Keratinocyte (primary cell): ENCODE measurements at regions not wholly inside any gene's neighbourhood (a gene's known extent, or its start where the extent isn't known, plus 50 kb on each side); places are given as distances from the start of the nearest gene placed in this dataset.

Experiments used
- DNase-seq: peaks from one replicate; pipeline ENCODE4 v3.0.0-alpha.2; 2011; ENCODE audit warnings: low read depth, missing footprints, low spot score
- FAIRE-seq: peaks from 2 replicates; lab custom pipeline; 2011; peaks lifted over from hg19 to GRCh38; lab: Jason Lieb, UNC
- H2AFZ ChIP-seq: 2 replicates; pipeline ENCODE4 v1.6.0; 2012; ENCODE audit warnings: low read length, control low read depth, inconsistent platforms; ENCODE audit not compliant: control insufficient read depth
- H3K27ac ChIP-seq: 2 replicates; pipeline ENCODE4 v1.5.1; 2011; ENCODE audit warnings: low read length; ENCODE audit not compliant: control insufficient read depth, insufficient read depth
- H3K27me3 ChIP-seq: 3 replicates; pipeline ENCODE4 v1.6.0; 2011; ENCODE audit warnings: low read length; ENCODE audit not compliant: control insufficient read depth, insufficient read depth; ENCODE audit errors: extremely low read depth
- H3K36me3 ChIP-seq, 2 experiments: 2 replicates in 1 of 2; 3 replicates in 1 of 2; pipeline ENCODE4 v1.5.1; 2011; ENCODE audit warnings: low read length in 2 of 2, mild to moderate bottlenecking in 1 of 2; ENCODE audit not compliant: control insufficient read depth in 2 of 2, insufficient read depth in 2 of 2; ENCODE audit errors: extremely low read depth in 1 of 2
- H3K4me1 ChIP-seq: 3 replicates; pipeline ENCODE4 v1.5.1; 2011; ENCODE audit warnings: low read length; ENCODE audit not compliant: control insufficient read depth, insufficient read depth; ENCODE audit errors: extremely low read depth
- H3K4me2 ChIP-seq: 3 replicates; pipeline ENCODE4 v1.6.0; 2011; ENCODE audit warnings: low read depth, low read length; ENCODE audit not compliant: control insufficient read depth, insufficient read depth; ENCODE audit errors: extremely low read depth
- H3K4me3 ChIP-seq, 3 experiments: fragments of 200-600 bp in 1 of 3; sonication (generic) in 1 of 3; 2 replicates in 2 of 3; 3 replicates in 1 of 3; pipeline ENCODE4 v1.5.1; 2011 to 2016; ENCODE audit warnings: low read length in 3 of 3, mild to moderate bottlenecking in 3 of 3, control low read depth in 2 of 3, inconsistent platforms in 1 of 3, low read depth in 1 of 3, mixed read lengths in 1 of 3, mixed run types in 1 of 3, moderate library complexity in 1 of 3; ENCODE audit not compliant: control insufficient read depth in 2 of 3, insufficient read depth in 2 of 3; ENCODE audit errors: extremely low read depth in 1 of 3
- H3K79me2 ChIP-seq: 2 replicates; pipeline ENCODE4 v1.6.0; 2012; ENCODE audit warnings: low read length; ENCODE audit not compliant: control insufficient read depth, insufficient read depth
- H3K9ac ChIP-seq: 3 replicates; pipeline ENCODE4 v1.6.0; 2011; ENCODE audit warnings: low read length; ENCODE audit not compliant: control insufficient read depth, insufficient read depth; ENCODE audit errors: extremely low read depth
- H3K9me1 ChIP-seq: 3 replicates; pipeline ENCODE4 v1.6.0; 2011; ENCODE audit warnings: low read length; ENCODE audit not compliant: control insufficient read depth, insufficient read depth; ENCODE audit errors: extremely low read depth
- H3K9me3 ChIP-seq: 2 replicates; pipeline ENCODE4 v1.5.1; 2012; ENCODE audit warnings: low read depth, low read length; ENCODE audit not compliant: control insufficient read depth
- H4K20me1 ChIP-seq: 3 replicates; pipeline ENCODE4 v1.6.0; 2011; ENCODE audit warnings: low read length; ENCODE audit not compliant: control insufficient read depth, insufficient read depth; ENCODE audit errors: extremely low read depth
- EZH2 ChIP-seq: IDR thresholded peaks from one replicate; pipeline ENCODE4 v1.6.1; 2012; ENCODE audit warnings: inconsistent platforms, mild to moderate bottlenecking, low read length, moderate library complexity
- dilution Hi-C: fragments of 300-500 bp; cut with MboI; formaldehyde crosslinking; loops from one replicate; pipeline ENCODE4 v1.7.0; 2020; ENCODE audit warnings: low sequenced_read_pairs; ENCODE audit not compliant: extremely low pct_ligation_motif_present
- TF ChIP-seq, protein P1 (sequence below), 3 experiments: IDR thresholded peaks in 1 of 3; conservative IDR thresholded peaks in 1 of 3; optimal IDR thresholded peaks in 1 of 3; 2 replicates in 2 of 3; 3 replicates in 1 of 3; pipeline versions ENCODE3 to v1.5.1; 2011; ENCODE audit warnings: low read length in 3 of 3, mild to moderate bottlenecking in 3 of 3, moderate library complexity in 2 of 3, control low read depth in 1 of 3, inconsistent platforms in 1 of 3; ENCODE audit not compliant: insufficient read depth in 2 of 3; ENCODE audit errors: extremely low read depth in 1 of 3

DNA sequence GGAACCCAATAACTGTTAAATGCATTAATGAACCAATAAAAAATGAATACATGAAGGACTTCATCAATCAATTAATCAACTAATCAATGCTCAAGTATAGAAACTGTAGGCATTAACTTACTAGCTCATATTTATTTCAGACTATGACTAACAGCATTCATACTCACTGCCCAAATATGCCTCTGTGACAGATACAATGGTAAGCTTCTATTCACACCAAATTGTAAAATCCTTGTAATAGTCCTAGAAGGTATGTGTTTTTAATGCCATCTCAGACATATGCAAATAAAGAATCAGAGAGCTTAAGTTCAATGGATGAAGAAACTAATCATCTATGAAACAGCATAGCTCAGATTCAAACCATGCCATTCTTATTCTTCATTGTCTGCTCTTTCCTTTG, 1253.6 kb upstream of the TENM4 start:
- dilution Hi-C loops: no loop called here
- H3K79me2 ChIP-seq: no peaks in the 10 kb centered on the region
- no peak overlapping the region for H3K4me3 ChIP-seq
- no peak overlapping the region for H3K9ac ChIP-seq
- no peaks in the 10 kb centered on the region for H3K9me1 ChIP-seq
- H4K20me1 ChIP-seq: no peaks in the 10 kb centered on the region
- H2AFZ ChIP-seq: no peak overlapping the region
- no peaks in the 10 kb centered on the region for H3K36me3 ChIP-seq
- peaks cover 16% of the 10 kb centered on the region for H3K4me1 ChIP-seq
- H3K4me2 ChIP-seq: no peak overlapping the region
- no peak for FAIRE-seq
- DNase-seq: no peak
- no peaks in the 10 kb centered on the region for H3K27me3 ChIP-seq
- TF ChIP-seq, protein P1, sequence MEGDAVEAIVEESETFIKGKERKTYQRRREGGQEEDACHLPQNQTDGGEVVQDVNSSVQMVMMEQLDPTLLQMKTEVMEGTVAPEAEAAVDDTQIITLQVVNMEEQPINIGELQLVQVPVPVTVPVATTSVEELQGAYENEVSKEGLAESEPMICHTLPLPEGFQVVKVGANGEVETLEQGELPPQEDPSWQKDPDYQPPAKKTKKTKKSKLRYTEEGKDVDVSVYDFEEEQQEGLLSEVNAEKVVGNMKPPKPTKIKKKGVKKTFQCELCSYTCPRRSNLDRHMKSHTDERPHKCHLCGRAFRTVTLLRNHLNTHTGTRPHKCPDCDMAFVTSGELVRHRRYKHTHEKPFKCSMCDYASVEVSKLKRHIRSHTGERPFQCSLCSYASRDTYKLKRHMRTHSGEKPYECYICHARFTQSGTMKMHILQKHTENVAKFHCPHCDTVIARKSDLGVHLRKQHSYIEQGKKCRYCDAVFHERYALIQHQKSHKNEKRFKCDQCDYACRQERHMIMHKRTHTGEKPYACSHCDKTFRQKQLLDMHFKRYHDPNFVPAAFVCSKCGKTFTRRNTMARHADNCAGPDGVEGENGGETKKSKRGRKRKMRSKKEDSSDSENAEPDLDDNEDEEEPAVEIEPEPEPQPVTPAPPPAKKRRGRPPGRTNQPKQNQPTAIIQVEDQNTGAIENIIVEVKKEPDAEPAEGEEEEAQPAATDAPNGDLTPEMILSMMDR (optimal IDR thresholded peaks at IDR 0.05 in 1 of 3, IDR thresholded peaks at IDR 0.05 in 1 of 3, conservative IDR thresholded peaks at IDR 0.05 in 1 of 3; ENCODE audit: extremely low read depth in 1 of 3, insufficient read depth in 2 of 3, low read length in 3 of 3): no peak
- TF ChIP-seq EZH2: no peak
- H3K9me3 ChIP-seq: no peaks in the 10 kb centered on the region
- no peak overlapping the region for H3K27ac ChIP-seq

DNA sequence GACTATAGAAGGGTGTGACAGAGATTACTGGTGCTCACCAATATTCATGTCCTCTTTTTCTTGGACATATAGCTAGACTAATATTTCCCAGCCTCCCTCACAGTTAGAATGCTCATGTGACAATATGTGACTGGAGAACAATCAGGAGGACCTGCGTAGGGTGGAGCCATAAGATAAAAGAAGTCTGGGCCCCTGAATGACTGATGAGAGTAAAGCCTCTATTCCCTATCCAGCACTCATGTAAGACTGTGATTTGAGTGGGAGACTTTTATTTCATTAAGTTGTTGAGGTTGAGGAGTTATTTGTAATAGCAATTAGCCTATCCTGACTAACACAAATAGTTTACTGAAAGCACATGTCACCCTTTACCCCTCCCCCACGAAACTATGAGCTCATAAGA, 1247.1 kb upstream of the TENM4 start:
- no peaks in the 10 kb centered on the region for H3K36me3 ChIP-seq
- no peak overlapping the region for H3K27ac ChIP-seq
- H3K9ac ChIP-seq: no peak overlapping the region
- H3K27me3 ChIP-seq: no peaks in the 10 kb centered on the region
- H3K4me3 ChIP-seq: no peak overlapping the region
- no peak overlapping the region for H2AFZ ChIP-seq
- dilution Hi-C loops: no loop called here
- FAIRE-seq (no peak), DNase-seq (no peak)
- no peak overlapping the region for H3K4me2 ChIP-seq
- H4K20me1 ChIP-seq: no peaks in the 10 kb centered on the region
- TF ChIP-seq, protein P1 (optimal IDR thresholded peaks at IDR 0.05 in 1 of 3, IDR thresholded peaks at IDR 0.05 in 1 of 3, conservative IDR thresholded peaks at IDR 0.05 in 1 of 3; ENCODE audit: extremely low read depth in 1 of 3, insufficient read depth in 2 of 3, low read length in 3 of 3): no peak
- TF ChIP-seq EZH2: no peak
- no peaks in the 10 kb centered on the region for H3K9me1 ChIP-seq
- no peaks in the 10 kb centered on the region for H3K4me1 ChIP-seq
- H3K79me2 ChIP-seq: no peaks in the 10 kb centered on the region
- H3K9me3 ChIP-seq: no peaks in the 10 kb centered on the region
